ENCODE measurements at regions not wholly inside any gene's neighbourhood (a gene's known extent, or its start where the extent isn't known, plus 50 kb on each side); places are given as distances from the start of the nearest gene placed in this dataset.

- Histone ChIP-seq H3K4me2 (ENCODE audit: control insufficient read depth, insufficient read depth) (no peak overlapping the region), H3K4me3 (no peak overlapping the region), H2AFZ (ENCODE audit: control insufficient read depth, low read depth, low read length) (no peak overlapping the region), H3K9ac (ENCODE audit: control insufficient read depth, insufficient read depth, low read length) (no peak overlapping the region), H3K4me1 (ENCODE audit: control insufficient read depth, insufficient read depth, low read length) (no peaks in the 10 kb centered on the region), H3K27me3 (replicated peaks in 1 of 2; ENCODE audit: control insufficient read depth in 2 of 2, insufficient read depth in 2 of 2, low read length in 1 of 2) (no peaks in the 10 kb centered on the region; a peak in 1 of 4 replicates), H4K20me1 (ENCODE audit: control insufficient read depth, insufficient read depth) (no peaks in the 10 kb centered on the region), H3K79me2 (ENCODE audit: control insufficient read depth, insufficient read depth, low read length) (no peaks in the 10 kb centered on the region), H3K36me3 (ENCODE audit: control insufficient read depth in 2 of 2, insufficient read depth in 2 of 2, low read length in 1 of 2) (no peaks in the 10 kb centered on the region), H3K9me3 (replicated peaks; ENCODE audit: control insufficient read depth, insufficient read depth, low read length) (no peaks in the 10 kb centered on the region), H3K27ac (ENCODE audit: control insufficient read depth, insufficient read depth) (no peak overlapping the region)
- POLR2A ChIA-PET: no interaction called here
- SMC1A ChIA-PET (ENCODE audit: uncharacterized antibody, unreplicated experiment): no interaction called here
- no peak for ATAC-seq
- intact Hi-C loops (cut with micrococcal nuclease; ENCODE audit: unreplicated experiment): no loop called here
- FAIRE-seq: no peak
- 12% methylated on average over 2 of the region's 2 CpGs for WGBS (ENCODE audit: insufficient coverage, insufficient replicate concordance, low lambda C conversion rate, missing lambda C conversion rate)
- RAD21 ChIA-PET (ENCODE audit: unreplicated experiment): no interaction called here
- in situ Hi-C loops (cut with MboI): no loop called here
- BruUV-seq (replicated peaks): no TSS peak
- CTCF ChIA-PET: no interaction called here
- DNase-seq (ENCODE audit: low read depth, low spot score): no peak
- TF ChIP-seq, protein P1, sequence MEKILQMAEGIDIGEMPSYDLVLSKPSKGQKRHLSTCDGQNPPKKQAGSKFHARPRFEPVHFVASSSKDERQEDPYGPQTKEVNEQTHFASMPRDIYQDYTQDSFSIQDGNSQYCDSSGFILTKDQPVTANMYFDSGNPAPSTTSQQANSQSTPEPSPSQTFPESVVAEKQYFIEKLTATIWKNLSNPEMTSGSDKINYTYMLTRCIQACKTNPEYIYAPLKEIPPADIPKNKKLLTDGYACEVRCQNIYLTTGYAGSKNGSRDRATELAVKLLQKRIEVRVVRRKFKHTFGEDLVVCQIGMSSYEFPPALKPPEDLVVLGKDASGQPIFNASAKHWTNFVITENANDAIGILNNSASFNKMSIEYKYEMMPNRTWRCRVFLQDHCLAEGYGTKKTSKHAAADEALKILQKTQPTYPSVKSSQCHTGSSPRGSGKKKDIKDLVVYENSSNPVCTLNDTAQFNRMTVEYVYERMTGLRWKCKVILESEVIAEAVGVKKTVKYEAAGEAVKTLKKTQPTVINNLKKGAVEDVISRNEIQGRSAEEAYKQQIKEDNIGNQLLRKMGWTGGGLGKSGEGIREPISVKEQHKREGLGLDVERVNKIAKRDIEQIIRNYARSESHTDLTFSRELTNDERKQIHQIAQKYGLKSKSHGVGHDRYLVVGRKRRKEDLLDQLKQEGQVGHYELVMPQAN (conservative IDR thresholded peaks at IDR 0.05): no peak
- TF ChIP-seq BHLHE40 (IDR thresholded peaks at IDR 0.05; ENCODE audit: borderline replicate concordance in 1 of 2, low read depth in 2 of 2, low read length in 1 of 2): no peak
- no peak for TF ChIP-seq RBBP5 (conservative IDR thresholded peaks at IDR 0.05)
- no peak for TF ChIP-seq HDGF (IDR thresholded peaks at IDR 0.05)
- TF ChIP-seq STAT3 (IDR thresholded peaks at IDR 0.05; ENCODE audit: low read depth, low read length): no peak
- TF ChIP-seq ELK1 (IDR thresholded peaks at IDR 0.05; ENCODE audit: low read depth, low read length): no peak
- TF ChIP-seq, protein P2, sequence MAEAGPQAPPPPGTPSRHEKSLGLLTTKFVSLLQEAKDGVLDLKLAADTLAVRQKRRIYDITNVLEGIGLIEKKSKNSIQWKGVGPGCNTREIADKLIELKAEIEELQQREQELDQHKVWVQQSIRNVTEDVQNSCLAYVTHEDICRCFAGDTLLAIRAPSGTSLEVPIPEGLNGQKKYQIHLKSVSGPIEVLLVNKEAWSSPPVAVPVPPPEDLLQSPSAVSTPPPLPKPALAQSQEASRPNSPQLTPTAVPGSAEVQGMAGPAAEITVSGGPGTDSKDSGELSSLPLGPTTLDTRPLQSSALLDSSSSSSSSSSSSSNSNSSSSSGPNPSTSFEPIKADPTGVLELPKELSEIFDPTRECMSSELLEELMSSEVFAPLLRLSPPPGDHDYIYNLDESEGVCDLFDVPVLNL (IDR thresholded peaks at IDR 0.05; ENCODE audit: low read depth, low read length): no peak
- no peak for TF ChIP-seq MLLT1 (IDR thresholded peaks at IDR 0.05)
- TF ChIP-seq GABPA (IDR thresholded peaks at IDR 0.05; ENCODE audit: low read depth): no peak
- TF ChIP-seq CUX1 (IDR thresholded peaks at IDR 0.05; ENCODE audit: insufficient replicate concordance, low read depth, low read length): no peak
- no peak for TF ChIP-seq SMAD1 (IDR thresholded peaks at IDR 0.05; ENCODE audit: low read depth, partially characterized antibody)
- no peak for TF ChIP-seq SMAD5 (IDR thresholded peaks at IDR 0.05; ENCODE audit: low read depth)
- no peak for TF ChIP-seq NR2C1 (IDR thresholded peaks at IDR 0.05)
Observed at GRCh38 chr4:140315438-140315837, 58.0 kb upstream of the SCOC start.

Data from GM12878 (cell line).